Type B pancreatic cell (in vitro differentiated cells): ENCODE measurements at regions not wholly inside any gene's neighbourhood (a gene's known extent, or its start where the extent isn't known, plus 50 kb on each side); places are given as distances from the start of the nearest gene placed in this dataset.

Experiments used
- DNase-seq: peaks from one replicate; pipeline ENCODE4 v3.0.0; 2021; ENCODE audit warnings: mixed read lengths; ENCODE audit not compliant: unreplicated experiment; ENCODE audit errors: extremely low spot score
- H3K27ac Mint-ChIP-seq: 2 replicates; pipeline ENCODE4 v1.8.0; 2021; ENCODE audit warnings: mild to moderate bottlenecking, mixed read lengths
- H3K27me3 Mint-ChIP-seq: 2 replicates; pipeline ENCODE4 v1.8.0; 2021; ENCODE audit warnings: mixed read lengths
- H3K36me3 Mint-ChIP-seq: 2 replicates; pipeline ENCODE4 v1.8.0; 2021; ENCODE audit warnings: mixed read lengths
- H3K4me1 Mint-ChIP-seq: one replicate; pipeline ENCODE4 v1.8.0; 2021; ENCODE audit warnings: mixed read lengths; ENCODE audit not compliant: unreplicated experiment
- H3K4me3 Mint-ChIP-seq: 2 replicates; pipeline ENCODE4 v1.8.0; 2021; ENCODE audit warnings: mild to moderate bottlenecking, mixed read lengths
- H3K9me3 Mint-ChIP-seq: 2 replicates; pipeline ENCODE4 v1.8.0; 2021; ENCODE audit warnings: mixed read lengths
- CTCF ChIP-seq: fragments of 200-600 bp; sonication (generic); conservative IDR thresholded peaks from 2 replicates; pipeline ENCODE4 v1.5.0; 2021; ENCODE audit warnings: antibody characterized with exemption, mild to moderate bottlenecking

- H3K9me3 Mint-ChIP-seq, result no peaks in the 10 kb centered on the region
- peaks cover 9% of the 10 kb centered on the region for H3K27me3 Mint-ChIP-seq
- H3K4me3 Mint-ChIP-seq, result no peak overlapping the region
- DNase-seq, result no peak
- TF ChIP-seq CTCF, result no peak
- H3K4me1 Mint-ChIP-seq, result no peaks in the 10 kb centered on the region
- H3K27ac Mint-ChIP-seq, result no peak overlapping the region
- no peaks in the 10 kb centered on the region for H3K36me3 Mint-ChIP-seq
Observed at GRCh38 chr1:240030236-240030635, 61.4 kb upstream of the FMN2 start.

DNA sequence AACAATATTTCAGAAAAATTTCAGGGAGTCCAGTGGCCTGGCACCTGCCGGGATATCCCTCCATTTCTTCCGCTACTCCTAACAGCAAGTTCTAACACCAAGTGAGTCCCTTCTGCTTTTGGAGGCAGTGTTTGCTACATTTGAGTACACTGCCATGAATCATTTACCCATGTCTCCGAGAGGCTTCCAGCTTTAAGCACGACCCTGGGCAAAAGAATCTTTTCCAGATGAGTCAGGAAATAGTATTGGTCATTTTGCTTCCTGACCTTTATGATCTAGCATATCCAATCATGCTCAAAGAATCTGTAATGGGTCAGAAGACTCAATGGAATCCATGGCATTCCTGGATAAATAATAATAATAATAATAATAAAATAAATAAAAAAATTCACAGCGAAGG, 60.7 kb upstream of the FMN2 start:
- peaks cover 9% of the 10 kb centered on the region for H3K27me3 Mint-ChIP-seq
- H3K4me1 Mint-ChIP-seq, result no peaks in the 10 kb centered on the region
- no peak for TF ChIP-seq CTCF
- H3K4me3 Mint-ChIP-seq, result no peak overlapping the region
- H3K27ac Mint-ChIP-seq, result no peak overlapping the region
- no peak for DNase-seq
- H3K9me3 Mint-ChIP-seq, result no peaks in the 10 kb centered on the region
- H3K36me3 Mint-ChIP-seq, result no peaks in the 10 kb centered on the region

GRCh38 chr1:240031414-240031813, 60.3 kb upstream of the FMN2 start:
- Mint-ChIP-seq H3K36me3 (no peaks in the 10 kb centered on the region), H3K4me1 (no peaks in the 10 kb centered on the region), H3K27me3 (peaks cover 9% of the 10 kb centered on the region), H3K9me3 (no peaks in the 10 kb centered on the region), H3K27ac (no peak overlapping the region), H3K4me3 (no peak overlapping the region)
- DNase-seq, result no peak
- no peak for TF ChIP-seq CTCF

GRCh38 chr1:240033406-240033805, 58.3 kb upstream of the FMN2 start:
- Mint-ChIP-seq H3K27me3 (peaks cover 4% of the 10 kb centered on the region), H3K9me3 (no peaks in the 10 kb centered on the region), H3K36me3 (no peaks in the 10 kb centered on the region), H3K4me1 (no peaks in the 10 kb centered on the region), H3K27ac (no peak overlapping the region), H3K4me3 (no peak overlapping the region)
- DNase-seq, result no peak
- no peak for TF ChIP-seq CTCF

- Mint-ChIP-seq H3K27ac (no peak overlapping the region), H3K36me3 (no peaks in the 10 kb centered on the region), H3K9me3 (no peaks in the 10 kb centered on the region), H3K27me3 (peaks cover 4% of the 10 kb centered on the region), H3K4me1 (no peaks in the 10 kb centered on the region), H3K4me3 (no peak overlapping the region)
- no peak for DNase-seq
- TF ChIP-seq CTCF, result no peak
Observed at GRCh38 chr1:240036526-240036925, 55.2 kb upstream of the FMN2 start.
